Stimulated activated CD4-positive, alpha-beta T cell treated with anti-CD3 and anti-CD28 coated beads, Interleukin-1b, Interleukin-23, amount 100 ng/mL, for 24 hours (primary cell): ENCODE measurements at regions not wholly inside any gene's neighbourhood (a gene's known extent, or its start where the extent isn't known, plus 50 kb on each side); places are given as distances from the start of the nearest gene placed in this dataset.

Source experiments
- DNase-seq, 4 experiments: peaks; one replicate each; pipeline ENCODE4 v3.0.0-alpha.2; 2020; ENCODE audit warnings: low read depth in 4 of 4, low spot score in 1 of 4

DNA sequence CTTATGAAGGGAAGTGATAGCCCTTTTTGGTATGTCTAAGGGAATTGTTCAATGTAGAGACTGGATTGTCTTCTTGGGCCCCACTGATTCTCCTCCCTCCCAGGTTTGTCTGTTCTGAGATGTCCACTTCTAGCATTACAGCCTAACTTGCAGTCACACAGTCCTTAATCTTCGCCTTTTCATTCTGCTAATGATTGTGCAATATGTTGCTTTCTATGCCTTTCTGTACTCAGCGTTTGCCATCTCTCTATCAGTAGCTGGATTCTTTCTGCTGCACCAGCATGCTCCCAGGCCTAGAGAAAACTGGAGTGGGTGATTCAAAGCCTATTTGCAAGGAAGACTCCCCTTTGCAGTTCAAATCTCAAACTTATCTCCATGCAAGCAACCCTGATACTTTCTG is 307.5 kb upstream of the DACH1 start:
- no peak for DNase-seq

DNA sequence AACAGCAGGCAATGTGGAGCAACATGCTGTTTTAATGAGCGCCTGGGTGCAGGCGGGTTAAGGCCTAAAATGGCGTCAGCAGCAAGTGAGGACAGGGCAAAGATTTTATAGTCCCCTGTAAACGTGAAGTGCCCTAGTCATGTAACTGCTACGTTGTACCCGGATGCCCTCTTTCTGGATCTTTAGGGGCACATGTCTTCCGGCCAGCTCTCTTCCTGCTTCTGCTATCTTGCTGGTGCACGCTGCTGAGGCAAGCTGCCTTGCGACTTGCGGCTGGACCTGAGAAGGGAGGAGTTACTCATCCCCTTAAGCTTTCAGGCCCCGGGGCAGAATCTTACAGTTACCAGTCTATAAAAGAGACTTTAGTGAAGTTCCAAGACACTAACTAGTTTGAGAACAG is 303.6 kb upstream of the DACH1 start:
- no peak for DNase-seq

DNA sequence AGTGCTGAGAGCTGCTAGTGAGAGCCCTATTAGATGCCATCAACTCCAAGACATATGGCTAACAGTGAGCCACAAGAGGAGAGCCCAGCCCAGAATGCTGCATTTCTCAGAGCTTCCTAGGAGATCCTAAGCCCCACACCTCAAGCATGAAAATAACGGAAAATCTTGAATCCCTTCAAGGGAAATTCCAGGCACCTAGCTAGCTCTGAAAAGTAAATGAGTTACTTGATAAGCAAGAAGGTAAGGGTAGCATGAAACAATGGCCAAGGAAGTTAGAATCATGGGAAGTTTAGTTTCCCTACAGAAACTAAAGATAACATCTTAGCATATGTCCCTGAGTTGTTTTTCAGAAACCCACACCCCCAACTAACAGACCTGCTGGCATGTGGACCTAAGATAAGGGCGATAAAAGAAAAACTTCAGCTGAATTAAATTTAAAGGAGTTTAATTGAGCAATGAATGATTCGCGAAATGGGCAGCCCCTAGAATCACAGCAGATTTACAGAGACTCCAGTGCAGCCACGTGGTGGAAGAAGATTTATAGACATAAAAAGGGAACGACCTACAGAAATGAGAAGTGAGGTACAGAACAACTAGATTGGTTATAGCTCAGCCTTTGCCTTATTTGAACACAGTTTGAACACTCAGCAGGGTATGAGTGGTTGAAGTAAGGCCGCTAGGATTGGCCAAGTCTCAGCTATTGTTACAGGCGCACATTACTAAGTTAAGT is 301.3 kb upstream of the DACH1 start:
- DNase-seq: no peak

DNA sequence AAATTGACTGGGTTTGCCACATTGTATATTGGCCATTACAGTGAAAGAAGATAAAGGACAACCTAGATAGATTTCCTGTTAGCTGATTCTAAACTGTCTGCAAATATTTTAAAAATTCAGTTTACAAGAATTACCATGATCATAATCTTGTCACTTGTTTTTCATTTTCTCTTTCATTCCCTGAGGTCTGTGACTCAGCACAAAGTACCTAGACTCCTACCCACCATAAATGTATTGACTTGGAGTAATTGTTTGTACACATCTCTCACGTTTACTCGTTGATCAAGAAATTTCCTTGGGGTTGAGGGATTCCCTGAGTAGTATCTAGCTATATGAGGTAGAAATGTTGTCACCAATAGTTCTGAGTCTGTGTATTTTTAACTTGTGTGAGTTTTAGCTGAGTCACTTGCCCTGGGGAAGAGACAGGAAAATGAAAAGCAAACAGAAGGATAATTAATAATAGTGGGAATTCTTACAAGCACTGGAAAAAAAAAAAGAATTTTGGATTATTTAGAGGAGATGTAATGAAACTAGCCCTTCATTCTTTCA is 299.2 kb upstream of the DACH1 start:
- no peak for DNase-seq

DNA sequence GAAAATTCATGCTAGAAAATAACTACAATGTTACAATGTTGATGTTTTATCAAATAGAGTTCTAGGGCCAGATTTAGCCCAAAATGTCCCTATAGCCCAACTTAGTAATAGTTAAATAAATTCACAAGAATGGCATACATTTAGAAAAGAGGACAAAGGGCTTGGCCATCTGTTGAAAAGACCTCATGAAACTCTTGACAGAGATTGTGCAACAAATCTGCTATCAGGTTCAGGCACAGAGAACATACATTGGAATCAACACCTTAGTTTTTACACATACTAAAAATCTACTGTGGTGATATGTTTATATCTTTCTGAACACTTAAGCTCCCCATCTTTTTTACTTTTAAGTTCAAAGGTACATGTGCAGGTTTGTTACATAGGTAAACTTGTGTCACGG is 298.3 kb upstream of the DACH1 start:
- no peak for DNase-seq

DNA sequence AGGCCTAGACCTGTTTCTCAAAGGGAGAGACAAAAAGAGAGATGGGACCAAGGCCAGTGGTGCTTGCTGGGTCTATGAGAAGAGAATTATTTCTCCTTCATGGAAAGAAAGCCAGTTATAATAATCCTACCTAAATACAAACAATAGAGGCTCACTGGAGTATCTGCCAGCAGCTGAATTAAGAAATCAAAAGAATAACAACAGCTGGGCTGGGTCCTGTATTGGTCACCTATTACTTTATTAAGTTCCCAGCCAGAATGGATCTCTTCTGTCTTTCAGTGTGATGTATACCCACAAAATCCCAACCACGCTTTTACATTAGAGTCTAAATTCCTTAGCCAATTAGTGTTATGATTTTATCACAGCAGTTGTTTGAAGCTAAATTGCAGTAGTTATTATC is 297.8 kb upstream of the DACH1 start:
- no peak for DNase-seq

DNA sequence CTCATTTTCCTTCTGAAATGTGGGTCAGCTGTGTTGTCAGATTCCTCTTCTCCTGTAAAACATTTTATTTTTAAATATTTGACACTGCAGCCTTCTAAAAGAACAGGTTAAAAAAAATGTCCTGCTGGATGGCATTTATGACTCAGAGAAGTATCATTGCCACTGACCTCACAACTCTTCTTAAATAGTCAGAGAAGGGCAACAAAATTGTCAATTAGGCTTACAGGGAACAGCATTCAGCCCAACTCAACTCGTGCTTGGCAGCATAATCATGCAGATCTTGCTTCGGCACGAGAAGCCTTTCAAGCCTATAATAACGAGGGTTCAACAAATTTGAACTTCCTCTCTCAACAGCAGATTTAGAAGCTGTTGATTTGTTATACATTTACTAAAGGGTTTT is 296.7 kb upstream of the DACH1 start:
- no peak for DNase-seq

DNA sequence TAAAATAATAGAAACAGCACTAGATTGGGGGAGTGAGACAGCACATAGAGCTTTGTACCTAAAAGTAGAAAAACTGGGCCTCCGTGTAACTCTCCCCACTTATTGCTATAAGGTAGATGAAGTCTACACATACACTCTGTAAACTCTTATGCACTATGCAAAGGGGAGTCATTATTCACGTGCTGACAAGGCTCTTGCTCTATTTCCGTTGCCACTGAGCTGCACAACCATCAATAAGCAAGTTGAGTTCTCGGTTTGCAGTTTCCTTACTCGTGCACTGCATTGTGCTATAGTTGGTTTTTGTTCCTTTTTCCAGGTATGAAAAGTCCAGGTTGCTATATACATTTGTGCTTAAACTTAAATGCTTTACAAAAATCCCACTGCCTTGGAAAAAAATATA is 294.0 kb upstream of the DACH1 start:
- DNase-seq: no peak

DNA sequence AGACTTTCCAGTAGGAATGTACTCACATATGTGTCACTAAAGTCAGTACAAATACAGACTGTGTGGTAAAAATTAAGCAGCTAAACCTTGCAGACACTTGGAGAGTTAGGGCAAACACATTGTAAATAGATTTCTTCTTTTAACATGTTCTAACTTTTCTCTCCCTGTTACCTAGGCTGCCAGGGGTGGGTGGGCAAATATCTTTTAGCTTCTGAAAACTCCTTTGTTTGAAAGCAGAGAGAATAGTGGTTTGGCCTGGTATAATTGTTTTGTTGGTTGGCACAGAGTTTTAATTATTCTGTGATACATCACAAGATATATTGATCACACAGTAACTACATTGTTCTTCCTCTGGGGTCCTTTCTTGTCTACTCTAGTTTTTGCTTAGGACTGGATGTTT is 289.8 kb upstream of the DACH1 start:
- no peak for DNase-seq

DNA sequence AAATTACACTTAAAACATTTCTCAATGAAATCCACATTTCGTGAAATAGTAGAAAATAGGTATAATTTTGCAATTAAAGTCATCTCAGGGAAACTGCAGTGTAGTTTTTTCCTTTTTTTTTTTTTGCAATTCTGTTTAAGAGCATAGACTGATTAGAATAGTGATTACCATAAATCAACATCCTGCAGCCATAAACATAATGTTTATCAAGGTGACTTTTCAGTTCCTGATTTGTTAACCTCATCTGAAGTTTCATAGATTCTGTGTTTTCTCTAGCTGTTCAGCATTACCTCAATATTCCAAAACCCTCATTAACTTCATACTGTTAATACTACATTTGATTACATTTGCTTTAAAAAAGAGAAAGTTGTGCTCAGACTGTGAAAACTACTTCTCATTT is 286.3 kb upstream of the DACH1 start:
- no peak for DNase-seq

DNA sequence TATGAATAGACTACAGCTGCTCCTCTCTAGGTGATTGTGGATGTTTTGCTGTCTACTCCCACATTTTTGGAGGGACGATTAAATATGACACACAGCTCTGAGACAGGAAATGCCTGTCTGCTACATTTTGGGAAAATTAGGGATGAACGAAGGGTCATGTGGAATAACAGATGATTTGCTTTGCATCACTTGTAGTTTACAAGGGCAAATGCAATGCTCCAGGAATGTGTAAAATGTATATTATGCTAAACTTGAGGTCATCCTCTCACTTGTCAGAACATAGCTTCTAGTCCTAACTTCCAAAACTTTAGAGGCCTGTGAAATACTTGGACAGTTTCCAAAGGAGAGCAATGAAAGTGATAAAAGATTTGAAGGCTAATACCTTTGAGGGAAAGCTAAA is 284.2 kb upstream of the DACH1 start:
- DNase-seq: no peak

DNA sequence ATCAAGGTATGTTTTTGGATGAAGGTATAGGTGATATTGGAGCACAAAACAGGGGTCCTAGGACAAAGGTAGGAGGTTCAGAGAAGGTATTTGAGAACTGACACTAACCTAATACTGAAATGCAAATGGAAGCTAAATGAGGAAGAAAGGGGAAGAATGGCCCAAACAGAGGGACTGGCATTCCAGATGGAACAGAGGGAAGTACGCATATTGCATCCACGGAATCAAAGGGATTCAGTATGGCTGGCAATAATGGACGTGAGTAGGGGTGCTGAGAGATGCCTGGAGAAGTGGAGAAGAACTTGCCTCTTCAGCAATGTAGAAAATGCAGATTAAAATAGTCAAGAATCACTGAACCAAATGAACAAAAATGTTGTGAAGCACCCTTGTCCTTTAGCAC is 283.5 kb upstream of the DACH1 start:
- no peak for DNase-seq

DNA sequence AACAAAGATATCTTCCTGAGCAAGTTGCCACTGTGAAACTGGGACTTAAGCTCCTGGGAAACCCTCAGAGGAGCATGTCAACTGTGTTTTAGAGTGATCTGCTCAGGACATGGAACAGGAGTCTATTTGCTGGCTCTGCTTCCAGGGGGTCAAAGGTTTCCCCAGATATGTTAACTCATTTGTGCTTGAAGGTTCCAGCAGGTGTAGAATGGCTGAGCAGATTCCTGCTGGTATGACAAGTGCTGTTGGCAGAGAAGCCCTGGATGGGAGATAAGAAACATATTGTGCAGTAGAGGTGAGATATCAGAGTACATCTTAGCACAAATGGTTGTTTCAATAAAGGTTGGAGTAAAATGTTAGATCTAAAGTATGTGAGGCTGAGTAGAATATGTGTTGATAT is 282.7 kb upstream of the DACH1 start:
- no peak for DNase-seq

DNA sequence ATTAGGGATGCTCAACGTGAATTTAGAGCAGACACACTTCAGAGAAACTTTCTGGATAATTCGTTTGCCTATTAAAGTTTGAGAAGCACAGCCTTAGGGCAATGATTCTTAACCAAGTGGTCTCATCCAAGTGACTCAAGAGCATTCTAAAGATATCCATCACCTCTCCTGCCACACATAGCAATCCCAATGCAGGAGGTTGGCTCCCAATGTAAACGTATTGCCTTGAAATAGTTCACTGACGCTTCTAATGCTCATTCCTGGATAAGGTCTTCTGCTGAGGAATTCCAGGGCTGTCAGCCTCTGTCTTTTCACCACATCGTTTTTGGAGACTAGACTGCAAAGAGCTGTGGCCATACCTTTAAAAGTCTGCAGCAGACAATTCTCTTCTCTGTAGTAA is 279.8 kb upstream of the DACH1 start:
- DNase-seq: no peak

DNA sequence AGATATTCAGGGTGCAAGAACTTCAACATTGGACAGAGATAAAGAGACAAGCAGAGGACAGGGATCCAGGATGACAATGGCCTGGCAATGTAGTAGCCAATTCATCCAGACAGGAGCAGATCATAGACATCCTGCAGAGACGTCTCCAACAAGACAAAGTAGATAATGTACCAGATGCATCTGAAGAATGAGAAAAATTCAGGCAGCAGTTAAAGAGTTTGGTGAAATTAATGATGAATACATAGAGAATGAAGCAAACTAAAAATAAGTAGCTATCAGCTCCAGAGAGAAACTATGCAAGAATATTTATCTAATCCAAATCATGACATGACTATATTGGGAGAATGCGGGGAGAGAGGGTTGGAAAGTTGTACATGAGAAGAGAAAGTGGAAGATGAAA is 278.4 kb upstream of the DACH1 start:
- DNase-seq: no peak

DNA sequence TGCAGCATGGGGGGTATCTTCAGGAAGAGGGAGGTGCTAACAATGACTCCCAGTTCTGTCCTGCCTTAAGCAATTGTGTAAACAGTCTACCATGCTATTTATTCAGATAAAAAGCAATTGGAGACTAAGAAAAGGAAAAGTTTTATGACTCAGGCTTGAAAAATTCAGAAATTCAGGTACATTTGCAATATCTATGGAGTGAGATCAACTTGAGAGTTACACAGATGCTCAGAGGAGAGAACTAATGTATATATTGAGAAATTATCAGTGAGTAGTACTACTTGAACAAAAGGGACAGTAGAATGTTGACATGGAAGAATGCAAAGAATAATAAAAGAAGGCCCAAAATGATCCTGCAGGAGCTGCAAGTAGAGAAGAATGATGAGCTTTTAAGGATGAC is 277.6 kb upstream of the DACH1 start:
- no peak for DNase-seq

DNA sequence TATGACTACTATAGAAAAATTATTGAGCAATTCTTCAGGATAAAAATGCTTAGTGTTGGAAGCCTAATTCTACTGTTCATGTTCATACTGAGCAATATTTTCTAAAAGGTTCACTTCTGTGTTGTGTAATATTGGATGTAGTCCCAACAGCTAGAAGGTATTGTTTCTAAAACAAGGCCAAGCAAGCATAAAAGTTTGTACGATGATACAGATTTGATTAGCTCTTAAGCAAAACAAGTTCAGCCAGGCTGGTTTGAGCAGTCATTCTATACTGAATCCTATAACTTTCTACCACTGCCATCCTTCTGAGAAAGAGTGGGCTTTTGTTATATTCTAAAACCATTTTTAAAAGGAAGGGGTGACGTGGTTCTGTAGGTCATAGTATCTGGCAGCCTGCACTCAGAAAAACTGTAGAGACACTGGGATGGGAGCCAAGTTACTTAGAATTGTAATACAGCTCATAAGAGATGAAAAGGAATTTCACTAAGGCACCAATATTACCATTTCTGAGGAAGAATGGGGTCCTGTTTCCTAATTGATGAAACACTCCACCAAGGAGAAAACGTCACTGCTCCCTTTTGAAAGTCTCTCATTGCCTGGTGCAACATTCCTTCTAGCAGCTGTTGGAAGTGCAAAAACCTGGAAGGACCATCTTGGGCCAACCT is 275.0 kb upstream of the DACH1 start:
- DNase-seq: no peak

DNA sequence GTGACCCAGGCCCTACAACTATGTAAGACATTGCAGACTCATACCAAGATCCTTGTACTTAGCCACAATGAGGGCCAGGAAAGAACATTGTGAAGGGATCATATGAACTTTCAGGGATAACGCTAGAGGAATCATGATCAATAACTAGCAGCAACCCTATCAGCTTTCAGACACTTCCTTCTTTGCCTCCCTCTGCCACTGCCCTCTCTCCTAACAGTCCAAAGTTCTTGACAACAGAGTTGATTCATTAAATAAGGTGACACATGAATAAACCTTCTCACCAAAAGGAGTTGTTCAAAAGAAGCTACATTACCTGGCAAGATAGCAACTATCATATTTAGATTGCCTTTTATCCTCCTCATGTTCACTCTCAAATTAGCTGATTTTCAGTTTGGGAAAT is 272.2 kb upstream of the DACH1 start:
- DNase-seq: no peak

DNA sequence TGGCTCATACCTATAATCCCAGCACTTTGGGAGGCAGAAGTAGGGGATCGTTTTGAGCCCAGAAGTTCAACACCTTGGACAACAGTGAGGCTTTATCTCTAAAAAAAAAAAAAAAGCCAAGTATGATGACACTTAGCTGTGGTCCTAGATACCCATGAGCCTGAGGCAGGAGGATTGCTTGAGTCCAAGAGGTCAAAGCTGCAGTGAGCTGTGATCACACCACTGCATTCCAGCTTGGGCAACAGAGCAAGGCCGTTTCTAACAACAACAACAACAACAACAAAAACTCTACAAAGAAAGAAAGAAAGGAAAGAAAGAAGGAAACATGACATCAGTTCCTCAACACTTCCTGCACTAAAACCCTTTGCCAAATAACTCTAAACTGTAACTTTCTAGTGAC is 265.1 kb upstream of the DACH1 start:
- no peak for DNase-seq

DNA sequence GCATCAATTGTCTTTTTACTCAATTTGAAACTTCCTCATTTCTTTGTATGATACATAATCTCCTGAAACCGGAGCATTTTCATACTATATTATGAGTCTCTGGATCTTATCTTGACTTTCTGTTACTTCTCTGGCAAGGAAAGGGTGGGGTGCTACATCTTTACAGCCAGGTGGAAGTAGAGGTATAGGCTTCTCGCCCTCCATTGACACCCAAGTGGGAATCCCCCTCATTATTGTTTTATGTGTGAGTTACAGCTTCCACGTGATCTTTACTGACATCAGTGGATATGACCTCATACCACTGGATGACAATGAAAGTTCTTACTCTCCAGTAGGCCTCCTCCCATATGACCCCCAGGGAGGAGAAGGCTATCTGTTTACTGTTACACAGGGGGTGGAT is 262.1 kb upstream of the DACH1 start:
- no peak for DNase-seq

DNA sequence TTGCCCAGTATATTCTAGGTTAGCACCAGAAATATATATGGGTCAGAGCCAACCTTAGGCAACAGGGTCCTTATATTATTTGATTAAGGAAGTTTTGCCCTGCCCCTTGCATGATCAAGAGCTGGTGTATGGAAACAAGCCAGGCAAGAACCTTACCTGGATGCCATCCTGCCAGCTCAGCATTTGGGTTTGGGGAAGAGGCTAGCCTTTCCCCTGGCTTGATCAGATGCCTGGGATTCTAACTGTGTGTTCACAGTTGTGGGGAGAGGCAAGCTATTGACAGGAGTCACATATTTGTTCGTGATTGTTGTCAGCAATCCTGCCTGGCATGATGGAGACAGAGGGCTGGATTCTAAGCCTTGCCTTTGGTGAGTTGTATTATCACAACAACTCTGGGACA is 260.0 kb upstream of the DACH1 start:
- no peak for DNase-seq

DNA sequence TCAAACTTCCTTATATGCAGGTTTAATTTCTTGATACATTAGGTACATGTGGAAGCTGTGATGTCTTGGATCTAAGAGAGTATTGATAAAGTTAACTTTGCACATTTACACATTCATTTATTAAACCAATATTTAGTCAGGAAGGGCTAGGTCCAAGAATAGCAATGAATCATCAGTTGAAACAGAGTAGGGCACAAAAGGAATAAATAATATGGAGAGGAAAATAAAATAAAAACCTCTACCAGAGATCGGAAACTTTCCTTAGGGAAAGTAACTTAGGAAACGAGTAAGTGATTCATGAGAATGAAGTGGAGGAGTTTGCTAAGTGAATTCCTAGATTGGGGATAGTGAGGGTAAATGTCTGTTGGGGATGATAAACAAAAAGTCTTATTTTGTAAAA is 259.4 kb upstream of the DACH1 start:
- DNase-seq: no peak

DNA sequence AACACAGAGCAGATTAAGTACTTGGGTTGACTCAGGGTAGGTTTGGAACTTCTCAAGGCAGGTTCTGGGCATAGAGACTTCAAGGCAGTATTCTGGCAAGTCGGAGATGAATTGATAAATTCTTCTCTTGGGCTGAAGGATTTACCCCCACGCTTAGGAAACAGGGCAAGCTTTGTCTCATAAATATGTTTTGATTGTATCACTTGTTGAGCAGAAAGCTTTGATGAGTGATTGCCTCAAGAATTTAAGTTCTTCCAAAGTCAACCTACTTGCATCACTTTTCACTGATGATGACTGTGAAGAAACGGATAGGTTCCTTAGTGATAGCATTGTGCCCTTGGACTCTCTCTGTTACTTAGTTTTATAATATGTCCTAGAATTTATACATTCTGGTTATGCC is 258.6 kb upstream of the DACH1 start:
- DNase-seq: no peak
